DMS114 treated with DMSO at 0.1 percent for 48 hours (cell line): ENCODE measurements at regions not wholly inside any gene's neighbourhood (a gene's known extent, or its start where the extent isn't known, plus 50 kb on each side); places are given as distances from the start of the nearest gene placed in this dataset.

ENCODE experiments used
- DNase-seq: peaks from one replicate; lab custom pipeline; 2025; ENCODE audit not compliant: unreplicated experiment; lab: John Stamatoyannopoulos, UW

- no peak for DNase-seq
Observed at GRCh38 chr3:193187070-193187722, 53.8 kb upstream of the PLAAT1 start.

GRCh38 chr3:193190146-193190786, 50.8 kb upstream of the PLAAT1 start:
- DNase-seq, result no peak
